H1 (cell line): ENCODE measurements at regions not wholly inside any gene's neighbourhood (a gene's known extent, or its start where the extent isn't known, plus 50 kb on each side); places are given as distances from the start of the nearest gene placed in this dataset.

Source experiments
- CTCF ChIA-PET: fragments of 300-600 bp; sonication (Branson Sonifier 250); formaldehyde crosslinking; loops from one replicate; lab custom pipeline; 2021; ENCODE audit not compliant: partially characterized antibody; lab: Charles Lee
- POLR2A ChIA-PET: fragments of 300-600 bp; sonication (Branson Sonifier 250); formaldehyde crosslinking; loops from one replicate; lab custom pipeline; 2021; ENCODE audit warnings: inconsistent platforms; ENCODE audit not compliant: partially characterized antibody; lab: Charles Lee
- DNase-seq, 2 experiments: peaks; one replicate each; pipeline versions ENCODE4 v3.0.0 to v3.0.0-alpha.2; 2010 to 2022; ENCODE audit warnings: low spot score in 2 of 2, low read depth in 1 of 2, mixed read lengths in 1 of 2
- FAIRE-seq: peaks from 2 replicates; lab custom pipeline; 2011; peaks lifted over from hg19 to GRCh38; lab: Jason Lieb, UNC
- H2AFZ ChIP-seq: 2 replicates; pipeline ENCODE4 v1.8.1; 2012; ENCODE audit warnings: low read length, inconsistent platforms
- H2AK5ac ChIP-seq: 2 replicates; pipeline ENCODE4 v1.6.1; 2013; ENCODE audit warnings: low read depth, low read length
- H2BK120ac ChIP-seq: replicated peaks from 2 replicates; pipeline ENCODE3; 2013; ENCODE audit warnings: low read depth, low read length, inconsistent platforms
- H2BK12ac ChIP-seq: 2 replicates; pipeline ENCODE4 v1.6.1; 2013; ENCODE audit warnings: low read depth, low read length
- H2BK15ac ChIP-seq: 2 replicates; pipeline ENCODE4 v1.6.1; 2013; ENCODE audit warnings: low read length
- H2BK20ac ChIP-seq: 2 replicates; pipeline ENCODE4 v1.6.1; 2013; ENCODE audit warnings: low read length
- H2BK5ac ChIP-seq: 2 replicates; pipeline ENCODE4 v1.6.1; 2013; ENCODE audit warnings: low read depth, low read length
- H3K14ac ChIP-seq: 2 replicates; pipeline ENCODE4 v1.6.1; 2013; ENCODE audit warnings: inconsistent platforms; ENCODE audit not compliant: insufficient read length
- H3K18ac ChIP-seq: 2 replicates; pipeline ENCODE4 v1.6.1; 2013; ENCODE audit warnings: low read length; ENCODE audit errors: extremely low read depth
- H3K23ac ChIP-seq: 2 replicates; pipeline ENCODE4 v1.6.1; 2013; ENCODE audit warnings: inconsistent platforms; ENCODE audit not compliant: insufficient read length
- H3K23me2 ChIP-seq: 2 replicates; pipeline ENCODE4 v1.6.1; 2013; ENCODE audit warnings: low read depth, low read length
- H3K27ac ChIP-seq: 2 replicates; pipeline ENCODE4 v1.6.1; 2011; ENCODE audit warnings: low read depth, low read length, inconsistent platforms
- H3K27me3 ChIP-seq, 4 experiments: replicated peaks in 1 of 4; 1 replicate in 1 of 4; 2 replicates in 3 of 4; pipeline versions ENCODE4 v1.6.1 to v1.8.1; 2011 to 2013; ENCODE audit warnings: low read length in 3 of 4, mild to moderate bottlenecking in 3 of 4, inconsistent platforms in 2 of 4, mixed read lengths in 2 of 4, moderate library complexity in 1 of 4; ENCODE audit not compliant: control insufficient read depth in 3 of 4, insufficient read depth in 3 of 4; ENCODE audit errors: extremely low read depth in 1 of 4
- H3K36me3 ChIP-seq, 4 experiments: 2 replicates each; pipeline versions ENCODE4 v1.6.1 to v1.8.1; 2011 to 2013; ENCODE audit warnings: mild to moderate bottlenecking in 4 of 4, low read length in 3 of 4, moderate library complexity in 2 of 4, control low read depth in 1 of 4, inconsistent platforms in 1 of 4; ENCODE audit not compliant: insufficient read depth in 4 of 4, control insufficient read depth in 2 of 4
- H3K4ac ChIP-seq: replicated peaks from 2 replicates; pipeline ENCODE3; 2013; ENCODE audit warnings: low read length, low read depth, mixed read lengths, inconsistent platforms; ENCODE audit not compliant: insufficient read length
- H3K4me1 ChIP-seq, 4 experiments: replicated peaks in 1 of 4; 1 replicate in 1 of 4; 2 replicates in 3 of 4; pipeline versions ENCODE4 v1.6.1 to v1.8.1; 2011 to 2013; ENCODE audit warnings: low read length in 3 of 4, inconsistent platforms in 2 of 4, mixed read lengths in 1 of 4; ENCODE audit not compliant: insufficient read depth in 4 of 4, control insufficient read depth in 3 of 4
- H3K4me2 ChIP-seq, 2 experiments: 2 replicates each; pipeline versions ENCODE4 v1.6.1 to v1.8.1; 2011 to 2013; ENCODE audit warnings: low read depth in 2 of 2, low read length in 2 of 2, control low read depth in 1 of 2, inconsistent platforms in 1 of 2, mild to moderate bottlenecking in 1 of 2; ENCODE audit not compliant: insufficient read depth in 1 of 2
- H3K4me3 ChIP-seq, 4 experiments: fragments of 200-600, 300-600 bp in 1 of 4; sonication (generic), shearing (Covaris generic), sonication (Bioruptor Twin) in 1 of 4; 2 replicates each; pipeline versions ENCODE4 v1.5.1 to v1.8.1; 2011 to 2016; ENCODE audit warnings: low read length in 4 of 4, low read depth in 3 of 4, control low read depth in 2 of 4, inconsistent platforms in 2 of 4, mild to moderate bottlenecking in 2 of 4, mixed read lengths in 1 of 4, moderate library complexity in 1 of 4; ENCODE audit not compliant: insufficient read depth in 2 of 4; ENCODE audit errors: extremely low read depth in 1 of 4
- H3K56ac ChIP-seq: replicated peaks from 2 replicates; pipeline ENCODE3; 2013; ENCODE audit warnings: low read depth, mild to moderate bottlenecking, mixed read lengths, low read length, inconsistent platforms; ENCODE audit not compliant: insufficient read length
- H3K79me1 ChIP-seq: 2 replicates; pipeline ENCODE4 v1.6.1; 2013; ENCODE audit warnings: low read depth, low read length, control low read depth
- H3K79me2 ChIP-seq, 2 experiments: 2 replicates each; pipeline versions ENCODE4 v1.6.1 to v1.8.1; 2012 to 2013; ENCODE audit warnings: low read length in 2 of 2, mild to moderate bottlenecking in 2 of 2, inconsistent platforms in 1 of 2; ENCODE audit not compliant: insufficient read depth in 2 of 2, control insufficient read depth in 1 of 2
- H3K9ac ChIP-seq, 4 experiments: replicated peaks in 1 of 4; 1 replicate in 1 of 4; 2 replicates in 3 of 4; pipeline versions ENCODE4 v1.6.1 to v1.8.1; 2011 to 2013; ENCODE audit warnings: low read depth in 3 of 4, low read length in 3 of 4, control low read depth in 2 of 4, mild to moderate bottlenecking in 2 of 4, moderate library complexity in 2 of 4, inconsistent platforms in 1 of 4; ENCODE audit errors: extremely low read depth in 1 of 4
- H3K9me3 ChIP-seq, 2 experiments: 2 replicates each; pipeline versions ENCODE4 v1.6.1 to v1.8.1; 2012 to 2013; ENCODE audit warnings: mild to moderate bottlenecking in 2 of 2, moderate library complexity in 2 of 2, control low read depth in 1 of 2, inconsistent platforms in 1 of 2, low read depth in 1 of 2, low read length in 1 of 2, mixed read lengths in 1 of 2; ENCODE audit not compliant: insufficient read depth in 2 of 2
- H4K20me1 ChIP-seq, 2 experiments: replicated peaks in 1 of 2; 2 replicates each; pipeline versions ENCODE3 to v1.8.1; 2011 to 2013; ENCODE audit warnings: inconsistent platforms in 2 of 2, low read length in 2 of 2, mild to moderate bottlenecking in 1 of 2; ENCODE audit not compliant: insufficient read depth in 2 of 2, control insufficient read depth in 1 of 2
- H4K5ac ChIP-seq: 2 replicates; pipeline ENCODE4 v1.6.1; 2013; ENCODE audit warnings: low read length, low read depth, mixed read lengths, inconsistent platforms; ENCODE audit not compliant: insufficient read length
- H4K8ac ChIP-seq: 2 replicates; pipeline ENCODE4 v1.8.0; 2013; ENCODE audit warnings: mild to moderate bottlenecking, moderate library complexity, low read length, inconsistent platforms; ENCODE audit not compliant: insufficient read depth; ENCODE audit errors: extremely low read depth
- H4K91ac ChIP-seq: replicated peaks from 2 replicates; pipeline ENCODE3; 2013; ENCODE audit warnings: low read length, mixed read lengths, inconsistent platforms; ENCODE audit not compliant: insufficient read length
- ASH2L ChIP-seq: fragments of 200-600, 300-600 bp; sonication (generic); IDR thresholded peaks from one replicate; pipeline ENCODE4 v1.7.1; 2017; ENCODE audit warnings: low read length
- BACH1 ChIP-seq: IDR thresholded peaks from 2 replicates; pipeline ENCODE4 v1.6.1; 2012; ENCODE audit warnings: low read length, improper control_type of control experiment
- BRCA1 ChIP-seq: IDR thresholded peaks from 2 replicates; pipeline ENCODE4 v1.6.1; 2012; ENCODE audit warnings: low read depth, low read length, improper control_type of control experiment
- CBX8 ChIP-seq: fragments of 300-800, 300-1000 bp; sonication (generic); IDR thresholded peaks from 2 replicates; pipeline ENCODE4 v1.7.1; 2016; ENCODE audit warnings: low read depth, low read length, borderline replicate concordance
- GABPA ChIP-seq: IDR thresholded peaks from 2 replicates; pipeline ENCODE4 v1.6.1; 2011; ENCODE audit warnings: mild to moderate bottlenecking, low read length, moderate library complexity, borderline replicate concordance; ENCODE audit not compliant: insufficient read depth
- POU5F1 ChIP-seq: IDR thresholded peaks from 2 replicates; pipeline ENCODE4 v1.6.1; 2011; ENCODE audit warnings: low read depth, mild to moderate bottlenecking, low read length, moderate library complexity
- WGBS, 2 experiments: shearing (Covaris generic) in 1 of 2; methylation state at CpG; one replicate each; pipeline versions ENCODE4 v1.1.6 to v1.1.7; 2013 to 2015; ENCODE audit warnings: low lambda C conversion rate in 2 of 2, mixed read lengths in 2 of 2, inconsistent platforms in 1 of 2, low coverage in 1 of 2, missing lambda C conversion rate in 1 of 2; ENCODE audit not compliant: insufficient replicate concordance in 2 of 2, insufficient coverage in 1 of 2, insufficient read length in 1 of 2; ENCODE audit errors: extremely low coverage in 1 of 2, missing lambda C conversion rate in 1 of 2; 5-methylcytosine and 5-hydroxymethylcytosine counted together

GRCh38 chr5:120255214-120255613 is 208.9 kb upstream of the PRR16 start:
- DNase-seq (no peak), FAIRE-seq (no peak)
- WGBS, 2 experiments, result 71% methylated on average over 2 of the region's 2 CpGs; no CpG with 5 or more reads in 1 of the 2 experiments
- Histone ChIP-seq H4K20me1 (no peaks in the 10 kb centered on the region), H3K27me3 (no peaks in the 10 kb centered on the region), H2BK15ac (no peak overlapping the region), H2BK20ac (no peak overlapping the region), H3K9me3 (no peaks in the 10 kb centered on the region), H2AFZ (no peak overlapping the region), H3K4me1 (peaks cover 0 to 3% (median 0%) of the 10 kb centered on the region in 4 experiments; a peak in 1 of 7 replicates), H3K23me2 (no peaks in the 10 kb centered on the region), H2BK12ac (no peak overlapping the region), H3K4ac (no peak overlapping the region), H3K14ac (no peak overlapping the region), H3K36me3 (no peaks in the 10 kb centered on the region), H3K18ac (no peak overlapping the region), H3K4me3 (no peak overlapping the region), H3K23ac (no peak overlapping the region), H3K79me1 (no peaks in the 10 kb centered on the region), H4K5ac (no peak overlapping the region), H3K27ac (no peak overlapping the region), H2BK120ac (no peak overlapping the region), H3K79me2 (no peaks in the 10 kb centered on the region), H4K8ac (no peak overlapping the region), H2AK5ac (no peak overlapping the region), H4K91ac (no peak overlapping the region), H3K56ac (no peak overlapping the region), H3K9ac (no peak overlapping the region), H3K4me2 (no peak overlapping the region), H2BK5ac (no peak overlapping the region)
- POLR2A ChIA-PET, result no interaction called here
- CTCF ChIA-PET, result interaction anchor here (0.9 kb wide), 1 partner anchor 42 kb away, joined by 3 read pairs; no protein-coding TSS in a partner anchor
- TF ChIP-seq CBX8 (no peak), GABPA (no peak), BACH1 (no peak), BRCA1 (no peak), ASH2L (no peak), POU5F1 (no peak)
